Neutrophil (primary cell): ENCODE measurements at regions not wholly inside any gene's neighbourhood (a gene's known extent, or its start where the extent isn't known, plus 50 kb on each side); places are given as distances from the start of the nearest gene placed in this dataset.
"Not testable (repeated sequence)": the region's sequence is repeated elsewhere in the genome, so short reads cannot be mapped to it uniquely, and the experiment has no call there.

Experiments used
- H3K27ac ChIP-seq: fragments of 200-600 bp; sonication (generic); 2 replicates; pipeline ENCODE4 v1.5.1; 2016; ENCODE audit warnings: mild to moderate bottlenecking, moderate library complexity
- H3K27me3 ChIP-seq: fragments of 200-600 bp; sonication (generic); 2 replicates; pipeline ENCODE4 v1.6.0; 2016; ENCODE audit warnings: mild to moderate bottlenecking
- H3K36me3 ChIP-seq: fragments of 200-600 bp; sonication (generic); 2 replicates; pipeline ENCODE4 v1.5.1; 2017
- H3K4me1 ChIP-seq, 2 experiments: fragments of 200-600 bp in 1 of 2; sonication (generic) in 1 of 2; 1 replicate in 1 of 2; 2 replicates in 1 of 2; pipeline versions ENCODE4 v1.5.1 to v1.6.1; 2013 to 2016; ENCODE audit warnings: low read depth in 1 of 2, low read length in 1 of 2, mild to moderate bottlenecking in 1 of 2, moderate library complexity in 1 of 2; ENCODE audit not compliant: control insufficient read depth in 1 of 2, insufficient read depth in 1 of 2
- H3K4me3 ChIP-seq, 2 experiments: fragments of 200-600 bp in 1 of 2; sonication (generic) in 1 of 2; 1 replicate in 1 of 2; 2 replicates in 1 of 2; pipeline ENCODE4 v1.5.1; 2013 to 2016; ENCODE audit warnings: low read depth in 1 of 2, low read length in 1 of 2, mild to moderate bottlenecking in 1 of 2, moderate library complexity in 1 of 2
- H3K9me3 ChIP-seq: fragments of 200-600 bp; sonication (generic); 2 replicates; pipeline ENCODE4 v1.5.1; 2016
- TF ChIP-seq, protein P1 (sequence below): fragments of 200-600 bp; sonication (generic); IDR thresholded peaks from 2 replicates; pipeline ENCODE4 v1.5.1; 2016; ENCODE audit warnings: antibody characterized with exemption

- Histone ChIP-seq H3K36me3 (no peaks in the 10 kb centered on the region), H3K27me3 (no peaks in the 10 kb centered on the region), H3K27ac (no peak overlapping the region), H3K4me1 (no peaks in the 10 kb centered on the region), H3K4me3 (no peak overlapping the region), H3K9me3 (no peaks in the 10 kb centered on the region)
- TF ChIP-seq, protein P1, sequence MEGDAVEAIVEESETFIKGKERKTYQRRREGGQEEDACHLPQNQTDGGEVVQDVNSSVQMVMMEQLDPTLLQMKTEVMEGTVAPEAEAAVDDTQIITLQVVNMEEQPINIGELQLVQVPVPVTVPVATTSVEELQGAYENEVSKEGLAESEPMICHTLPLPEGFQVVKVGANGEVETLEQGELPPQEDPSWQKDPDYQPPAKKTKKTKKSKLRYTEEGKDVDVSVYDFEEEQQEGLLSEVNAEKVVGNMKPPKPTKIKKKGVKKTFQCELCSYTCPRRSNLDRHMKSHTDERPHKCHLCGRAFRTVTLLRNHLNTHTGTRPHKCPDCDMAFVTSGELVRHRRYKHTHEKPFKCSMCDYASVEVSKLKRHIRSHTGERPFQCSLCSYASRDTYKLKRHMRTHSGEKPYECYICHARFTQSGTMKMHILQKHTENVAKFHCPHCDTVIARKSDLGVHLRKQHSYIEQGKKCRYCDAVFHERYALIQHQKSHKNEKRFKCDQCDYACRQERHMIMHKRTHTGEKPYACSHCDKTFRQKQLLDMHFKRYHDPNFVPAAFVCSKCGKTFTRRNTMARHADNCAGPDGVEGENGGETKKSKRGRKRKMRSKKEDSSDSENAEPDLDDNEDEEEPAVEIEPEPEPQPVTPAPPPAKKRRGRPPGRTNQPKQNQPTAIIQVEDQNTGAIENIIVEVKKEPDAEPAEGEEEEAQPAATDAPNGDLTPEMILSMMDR, result no peak
Observed at GRCh38 chr18:4765401-4765800, 310.3 kb upstream of the DLGAP1 start.

DNA sequence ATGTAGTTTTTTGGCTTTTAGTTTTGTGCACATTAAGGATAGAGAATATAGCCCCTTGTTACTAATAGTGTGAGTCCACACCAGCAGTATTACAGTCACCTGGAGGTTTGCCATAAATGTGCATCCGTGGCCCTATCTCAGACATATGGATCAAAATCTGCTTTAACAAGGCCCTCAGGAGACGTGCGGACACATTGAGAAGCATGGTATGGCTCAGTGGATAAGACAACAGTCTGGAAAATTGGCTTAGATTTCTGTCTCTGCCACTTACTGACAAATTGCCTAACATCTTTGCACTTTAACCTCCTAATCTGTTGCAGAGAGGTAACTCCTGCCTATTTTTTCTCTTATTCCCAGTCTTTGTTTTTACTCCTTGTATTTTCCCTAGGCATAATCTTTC, 307.2 kb upstream of the DLGAP1 start:
- H3K9me3 ChIP-seq, result no peaks in the 10 kb centered on the region
- H3K27me3 ChIP-seq, result no peaks in the 10 kb centered on the region
- TF ChIP-seq, protein P1, result no peak
- no peaks in the 10 kb centered on the region for H3K36me3 ChIP-seq
- H3K4me1 ChIP-seq, result no peaks in the 10 kb centered on the region
- no peak overlapping the region for H3K4me3 ChIP-seq
- no peak overlapping the region for H3K27ac ChIP-seq

- Histone ChIP-seq H3K27ac (no peak overlapping the region), H3K4me1 (no peaks in the 10 kb centered on the region)
- TF ChIP-seq, protein P1, result no peak
Observed at GRCh38 chr18:4758980-4759379, 303.9 kb upstream of the DLGAP1 start.

GRCh38 chr18:4755848-4756247, 300.7 kb upstream of the DLGAP1 start:
- H3K4me1 ChIP-seq, result no peaks in the 10 kb centered on the region
- H3K4me3 ChIP-seq, result no peak overlapping the region
- H3K27me3 ChIP-seq, result no peaks in the 10 kb centered on the region
- H3K27ac ChIP-seq, result no peak overlapping the region
- H3K9me3 ChIP-seq, result no peaks in the 10 kb centered on the region
- TF ChIP-seq, protein P1, result no peak
- no peaks in the 10 kb centered on the region for H3K36me3 ChIP-seq

More at GRCh38 chr18:4758980-4759379, 303.9 kb upstream of the DLGAP1 start:
- no peaks in the 10 kb centered on the region for H3K27me3 ChIP-seq
- H3K4me3 ChIP-seq, result no peak overlapping the region
- H3K9me3 ChIP-seq, result no peaks in the 10 kb centered on the region
- H3K36me3 ChIP-seq, result no peaks in the 10 kb centered on the region

GRCh38 chr18:4753151-4753550, 298.0 kb upstream of the DLGAP1 start:
- H3K27ac ChIP-seq, H3K27me3 ChIP-seq: not testable (repeated sequence)

DNA sequence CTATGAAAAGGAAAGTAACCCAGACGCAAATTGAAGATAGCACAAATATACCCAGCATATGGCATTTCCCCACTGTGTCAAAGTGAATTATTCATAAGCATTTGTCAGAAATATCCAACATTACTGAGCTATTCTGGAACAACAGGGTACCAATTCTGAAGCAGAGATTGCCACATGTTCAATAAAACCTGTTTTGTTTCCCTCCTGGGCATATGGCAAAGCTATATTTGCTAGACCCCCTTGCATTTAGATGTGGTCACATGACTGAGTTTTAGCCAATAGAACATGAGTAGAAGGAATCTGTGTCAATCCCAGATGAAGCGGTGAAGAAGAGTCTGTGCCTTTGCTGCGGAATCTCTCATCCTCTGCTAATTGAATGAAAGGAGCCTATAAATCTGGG, 296.4 kb upstream of the DLGAP1 start:
- Histone ChIP-seq H3K27ac (no peak overlapping the region), H3K9me3 (no peaks in the 10 kb centered on the region), H3K4me1 (no peaks in the 10 kb centered on the region), H3K4me3 (no peak overlapping the region), H3K36me3 (no peaks in the 10 kb centered on the region), H3K27me3 (no peaks in the 10 kb centered on the region)
- TF ChIP-seq, protein P1, result no peak

More at GRCh38 chr18:4753151-4753550, 298.0 kb upstream of the DLGAP1 start:
- not testable (repeated sequence) for H3K9me3 ChIP-seq, H3K36me3 ChIP-seq, H3K4me3 ChIP-seq, H3K4me1 ChIP-seq
